ENCODE measurements at regions not wholly inside any gene's neighbourhood (a gene's known extent, or its start where the extent isn't known, plus 50 kb on each side); places are given as distances from the start of the nearest gene placed in this dataset.

DNA sequence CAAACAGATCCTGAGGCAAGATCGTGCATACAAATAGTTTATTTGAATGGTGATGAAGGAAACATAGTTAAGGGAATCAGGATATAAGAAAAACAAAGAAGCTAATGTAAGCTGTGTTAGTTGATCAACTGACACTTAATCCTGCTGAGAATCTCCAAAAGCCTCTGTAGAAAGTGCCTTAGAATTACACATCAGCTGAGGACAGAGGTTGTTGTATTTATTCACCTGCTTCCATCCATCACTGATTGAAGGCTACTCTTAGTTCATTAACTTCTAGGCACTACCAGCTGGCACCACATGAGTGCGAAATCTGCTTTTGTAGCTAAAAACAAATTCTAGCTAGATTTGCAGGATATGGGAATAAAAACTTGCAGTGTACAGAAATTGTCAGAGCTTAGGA is 1082.0 kb upstream of the CNTN5 start:
- no peak for TF ChIP-seq SMC3 (IDR thresholded peaks at IDR 0.05; ENCODE audit: low read depth, low read length)
- no peak for TF ChIP-seq SIN3A (IDR thresholded peaks at IDR 0.05; ENCODE audit: borderline replicate concordance, low read depth, low read length)
- TF ChIP-seq, protein P1, sequence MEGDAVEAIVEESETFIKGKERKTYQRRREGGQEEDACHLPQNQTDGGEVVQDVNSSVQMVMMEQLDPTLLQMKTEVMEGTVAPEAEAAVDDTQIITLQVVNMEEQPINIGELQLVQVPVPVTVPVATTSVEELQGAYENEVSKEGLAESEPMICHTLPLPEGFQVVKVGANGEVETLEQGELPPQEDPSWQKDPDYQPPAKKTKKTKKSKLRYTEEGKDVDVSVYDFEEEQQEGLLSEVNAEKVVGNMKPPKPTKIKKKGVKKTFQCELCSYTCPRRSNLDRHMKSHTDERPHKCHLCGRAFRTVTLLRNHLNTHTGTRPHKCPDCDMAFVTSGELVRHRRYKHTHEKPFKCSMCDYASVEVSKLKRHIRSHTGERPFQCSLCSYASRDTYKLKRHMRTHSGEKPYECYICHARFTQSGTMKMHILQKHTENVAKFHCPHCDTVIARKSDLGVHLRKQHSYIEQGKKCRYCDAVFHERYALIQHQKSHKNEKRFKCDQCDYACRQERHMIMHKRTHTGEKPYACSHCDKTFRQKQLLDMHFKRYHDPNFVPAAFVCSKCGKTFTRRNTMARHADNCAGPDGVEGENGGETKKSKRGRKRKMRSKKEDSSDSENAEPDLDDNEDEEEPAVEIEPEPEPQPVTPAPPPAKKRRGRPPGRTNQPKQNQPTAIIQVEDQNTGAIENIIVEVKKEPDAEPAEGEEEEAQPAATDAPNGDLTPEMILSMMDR (IDR thresholded peaks at IDR 0.05): no peak
- TF ChIP-seq TCF12 (IDR thresholded peaks at IDR 0.05): no peak
- TF ChIP-seq POLR2AphosphoS5 (IDR thresholded peaks at IDR 0.05; ENCODE audit: low read depth, low read length): no peak
- TF ChIP-seq USF2 (IDR thresholded peaks at IDR 0.05; ENCODE audit: borderline replicate concordance, low read depth, low read length): no peak
- TF ChIP-seq EP300 (IDR thresholded peaks at IDR 0.05; ENCODE audit: borderline replicate concordance in 1 of 2, low read depth in 1 of 2, low read length in 1 of 2): no peak
- TF ChIP-seq, protein P2, sequence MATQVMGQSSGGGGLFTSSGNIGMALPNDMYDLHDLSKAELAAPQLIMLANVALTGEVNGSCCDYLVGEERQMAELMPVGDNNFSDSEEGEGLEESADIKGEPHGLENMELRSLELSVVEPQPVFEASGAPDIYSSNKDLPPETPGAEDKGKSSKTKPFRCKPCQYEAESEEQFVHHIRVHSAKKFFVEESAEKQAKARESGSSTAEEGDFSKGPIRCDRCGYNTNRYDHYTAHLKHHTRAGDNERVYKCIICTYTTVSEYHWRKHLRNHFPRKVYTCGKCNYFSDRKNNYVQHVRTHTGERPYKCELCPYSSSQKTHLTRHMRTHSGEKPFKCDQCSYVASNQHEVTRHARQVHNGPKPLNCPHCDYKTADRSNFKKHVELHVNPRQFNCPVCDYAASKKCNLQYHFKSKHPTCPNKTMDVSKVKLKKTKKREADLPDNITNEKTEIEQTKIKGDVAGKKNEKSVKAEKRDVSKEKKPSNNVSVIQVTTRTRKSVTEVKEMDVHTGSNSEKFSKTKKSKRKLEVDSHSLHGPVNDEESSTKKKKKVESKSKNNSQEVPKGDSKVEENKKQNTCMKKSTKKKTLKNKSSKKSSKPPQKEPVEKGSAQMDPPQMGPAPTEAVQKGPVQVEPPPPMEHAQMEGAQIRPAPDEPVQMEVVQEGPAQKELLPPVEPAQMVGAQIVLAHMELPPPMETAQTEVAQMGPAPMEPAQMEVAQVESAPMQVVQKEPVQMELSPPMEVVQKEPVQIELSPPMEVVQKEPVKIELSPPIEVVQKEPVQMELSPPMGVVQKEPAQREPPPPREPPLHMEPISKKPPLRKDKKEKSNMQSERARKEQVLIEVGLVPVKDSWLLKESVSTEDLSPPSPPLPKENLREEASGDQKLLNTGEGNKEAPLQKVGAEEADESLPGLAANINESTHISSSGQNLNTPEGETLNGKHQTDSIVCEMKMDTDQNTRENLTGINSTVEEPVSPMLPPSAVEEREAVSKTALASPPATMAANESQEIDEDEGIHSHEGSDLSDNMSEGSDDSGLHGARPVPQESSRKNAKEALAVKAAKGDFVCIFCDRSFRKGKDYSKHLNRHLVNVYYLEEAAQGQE (IDR thresholded peaks at IDR 0.05; ENCODE audit: low read depth, low read length): no peak
- TF ChIP-seq MAX (IDR thresholded peaks at IDR 0.05; ENCODE audit: low read depth): no peak

All from SK-N-SH (cell line).